ENCODE measurements at regions not wholly inside any gene's neighbourhood (a gene's known extent, or its start where the extent isn't known, plus 50 kb on each side); places are given as distances from the start of the nearest gene placed in this dataset.

GRCh38 chr2:157152362-157152761, 105.1 kb upstream of the GALNT5 start:
- Histone ChIP-seq H3K9ac (ENCODE audit: low read depth, low read length) (no peak overlapping the region), H2BK5ac (ENCODE audit: low read depth, low read length, poor library complexity, severe bottlenecking) (peak overlapping the region; percentile 36), H3K27ac (ENCODE audit: insufficient read depth, low read length) (peak overlapping the region; percentile 36; the same call in 1 of the 2 replicates), H2BK15ac (ENCODE audit: low read depth, low read length) (peak overlapping the region; percentile 91; the same call in 1 of the 3 replicates), H2AK9ac (replicated peaks; ENCODE audit: low read depth, low read length, poor library complexity) (no peak overlapping the region), H3K18ac (ENCODE audit: low read depth, low read length) (peak overlapping the region; percentile 86), H2AK5ac (ENCODE audit: low read depth, low read length) (no peak overlapping the region), H3K79me1 (ENCODE audit: low read depth in 1 of 2, low read length in 2 of 2) (no peaks in the 10 kb centered on the region), H4K20me1 (ENCODE audit: insufficient read depth, low read length) (no peaks in the 10 kb centered on the region), H3K56ac (ENCODE audit: extremely low read depth, insufficient read depth, low read length) (no peak overlapping the region; the same call in 1 of the 2 replicates), H3K14ac (replicated peaks; ENCODE audit: low read depth, low read length) (no peak overlapping the region), H3K27me3 (ENCODE audit: control insufficient read depth, insufficient read depth, low read length) (no peaks in the 10 kb centered on the region), H3K9me3 (ENCODE audit: control insufficient read depth, insufficient read depth, low read length) (no peaks in the 10 kb centered on the region), H4K5ac (ENCODE audit: low read depth, low read length) (peak overlapping the region; percentile 72), H3K4ac (ENCODE audit: low read depth, low read length) (peak overlapping the region; percentile 18; the same call in 1 of the 2 replicates), H4K91ac (ENCODE audit: insufficient read depth, low read depth, low read length) (peak overlapping the region; percentile 25; the same call in 1 of the 2 replicates), H3K23ac (ENCODE audit: low read depth, low read length) (no peak overlapping the region), H3K4me1 (ENCODE audit: control insufficient read depth, insufficient read depth, low read length) (peaks cover 16% of the 10 kb centered on the region), H3K4me3 (ENCODE audit: insufficient read depth, low read depth, low read length) (no peak overlapping the region), H2BK120ac (ENCODE audit: low read depth, low read length) (peak overlapping the region; percentile 56), H2BK20ac (ENCODE audit: low read depth, low read length) (peak overlapping the region; percentile 80), H3K4me2 (ENCODE audit: low read depth, low read length) (no peak overlapping the region), H2AFZ (replicated peaks; ENCODE audit: low read length, poor library complexity) (no peak overlapping the region), H4K8ac (ENCODE audit: low read depth in 2 of 2, low read length in 2 of 2) (peak overlapping the region; percentile 53 to 82; a peak in 3 of 4 replicates), H3K9me1 (ENCODE audit: insufficient read depth, low read length) (peaks cover 3% of the 10 kb centered on the region; the same call in 1 of the 2 replicates), H3K36me3 (ENCODE audit: control insufficient read depth, insufficient read depth, low read length) (no peaks in the 10 kb centered on the region)
- dilution Hi-C loops (cut with HindIII; ENCODE audit: low sequenced_read_pairs, unreplicated experiment), result no loop called here
- ATAC-seq (ENCODE audit: low read depth), result no peak
- BruUV-seq (replicated peaks), result no TSS peak
- WGBS, 2 experiments (ENCODE audit: extremely low coverage in 2 of 2, insufficient read length in 1 of 2), result no CpG with 5 or more reads among the region's 1 CpG
- CTCF ChIA-PET, result no interaction called here
- in situ Hi-C loops (cut with MboI; ENCODE audit: low sequenced_read_pairs), result no loop called here
- POLR2A ChIA-PET (ENCODE audit: unreplicated experiment), result no interaction called here
- intact Hi-C loops (cut with micrococcal nuclease), result no loop called here
- no peak for DNase-seq
- no peak for TF ChIP-seq POLR2A (IDR thresholded peaks at IDR 0.05; ENCODE audit: low read depth, low read length)
- TF ChIP-seq CHD1 (IDR thresholded peaks at IDR 0.05; ENCODE audit: low read depth, low read length), result no peak
- TF ChIP-seq CEBPB (IDR thresholded peaks at IDR 0.05; ENCODE audit: low read depth, low read length), result no peak
- TF ChIP-seq MXI1 (IDR thresholded peaks at IDR 0.05; ENCODE audit: borderline replicate concordance, low read depth, low read length), result no peak
- TF ChIP-seq RAD21 (IDR thresholded peaks at IDR 0.05; ENCODE audit: low read length), result no peak
- no peak for TF ChIP-seq RCOR1 (IDR thresholded peaks at IDR 0.05; ENCODE audit: insufficient replicate concordance, low read length)
- TF ChIP-seq RFX5 (IDR thresholded peaks at IDR 0.05; ENCODE audit: low read depth, low read length), result no peak
- TF ChIP-seq BHLHE40 (IDR thresholded peaks at IDR 0.05; ENCODE audit: low read depth, low read length), result no peak
- TF ChIP-seq CTCF (conservative IDR thresholded peaks at IDR 0.05; ENCODE audit: low read depth, low read length), result no peak
- no peak for TF ChIP-seq MAFK (IDR thresholded peaks at IDR 0.05; ENCODE audit: low read depth, low read length)
- no peak for TF ChIP-seq FOS (IDR thresholded peaks at IDR 0.05; ENCODE audit: low read depth, low read length)
- TF ChIP-seq, protein P1, sequence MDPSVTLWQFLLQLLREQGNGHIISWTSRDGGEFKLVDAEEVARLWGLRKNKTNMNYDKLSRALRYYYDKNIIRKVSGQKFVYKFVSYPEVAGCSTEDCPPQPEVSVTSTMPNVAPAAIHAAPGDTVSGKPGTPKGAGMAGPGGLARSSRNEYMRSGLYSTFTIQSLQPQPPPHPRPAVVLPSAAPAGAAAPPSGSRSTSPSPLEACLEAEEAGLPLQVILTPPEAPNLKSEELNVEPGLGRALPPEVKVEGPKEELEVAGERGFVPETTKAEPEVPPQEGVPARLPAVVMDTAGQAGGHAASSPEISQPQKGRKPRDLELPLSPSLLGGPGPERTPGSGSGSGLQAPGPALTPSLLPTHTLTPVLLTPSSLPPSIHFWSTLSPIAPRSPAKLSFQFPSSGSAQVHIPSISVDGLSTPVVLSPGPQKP (IDR thresholded peaks at IDR 0.05; ENCODE audit: borderline replicate concordance, low read depth, low read length), result no peak
- TF ChIP-seq, protein P2, sequence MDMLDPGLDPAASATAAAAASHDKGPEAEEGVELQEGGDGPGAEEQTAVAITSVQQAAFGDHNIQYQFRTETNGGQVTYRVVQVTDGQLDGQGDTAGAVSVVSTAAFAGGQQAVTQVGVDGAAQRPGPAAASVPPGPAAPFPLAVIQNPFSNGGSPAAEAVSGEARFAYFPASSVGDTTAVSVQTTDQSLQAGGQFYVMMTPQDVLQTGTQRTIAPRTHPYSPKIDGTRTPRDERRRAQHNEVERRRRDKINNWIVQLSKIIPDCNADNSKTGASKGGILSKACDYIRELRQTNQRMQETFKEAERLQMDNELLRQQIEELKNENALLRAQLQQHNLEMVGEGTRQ (IDR thresholded peaks at IDR 0.05; ENCODE audit: low read depth, low read length), result no peak
- no peak for TF ChIP-seq NFE2L2 (IDR thresholded peaks at IDR 0.05; ENCODE audit: low read depth, low read length)
- TF ChIP-seq MAZ (IDR thresholded peaks at IDR 0.05; ENCODE audit: borderline replicate concordance, low read depth, low read length), result no peak
- TF ChIP-seq SMC3 (IDR thresholded peaks at IDR 0.05; ENCODE audit: low read depth, low read length), result no peak

Measured in IMR-90 (cell line).